ENCODE measurements at regions not wholly inside any gene's neighbourhood (a gene's known extent, or its start where the extent isn't known, plus 50 kb on each side); places are given as distances from the start of the nearest gene placed in this dataset.
"Not testable (repeated sequence)": the region's sequence is repeated elsewhere in the genome, so short reads cannot be mapped to it uniquely, and the experiment has no call there.

- no peaks in the 10 kb centered on the region for H3K27me3 ChIP-seq (ENCODE audit: control insufficient read depth in 3 of 3, insufficient read depth in 3 of 3, low read length in 3 of 3)
- no peaks in the 10 kb centered on the region for H3K4me1 ChIP-seq (ENCODE audit: control insufficient read depth in 3 of 3, insufficient read depth in 2 of 3, low read depth in 1 of 3, low read length in 2 of 3)
- no peaks in the 10 kb centered on the region for H3K36me3 ChIP-seq (ENCODE audit: control insufficient read depth in 3 of 3, insufficient read depth in 2 of 3, low read depth in 1 of 3, low read length in 3 of 3)
- no peak for FAIRE-seq
- WGBS, 3 donors: 10 to 55% (median 35%) methylated on average over 1 of the region's 1 CpG
- DNase-seq: peak; percentile 14 to 54
- H3K4me3 ChIP-seq (ENCODE audit: low read depth in 1 of 3, low read length in 3 of 3): no peak overlapping the region
- H3K27ac ChIP-seq (ENCODE audit: low read depth in 1 of 3, low read length in 2 of 3): no peak overlapping the region
- H3K9me3 ChIP-seq (ENCODE audit: control insufficient read depth in 2 of 2, insufficient read depth in 1 of 2, low read depth in 1 of 2, low read length in 1 of 2): no peaks in the 10 kb centered on the region
Measured at GRCh38 chr2:14480906-14481305, 151.6 kb upstream of the LRATD1 start.

- 16 to 39% (median 36%) methylated on average over 3 of the region's 3 CpGs for WGBS, 3 donors
- H3K4me1 ChIP-seq (ENCODE audit: control insufficient read depth in 3 of 3, insufficient read depth in 2 of 3, low read depth in 1 of 3, low read length in 2 of 3): peaks cover 0 to 9% (median 0%) of the 10 kb centered on the region in 3 donors
- H3K27ac ChIP-seq (ENCODE audit: low read depth in 1 of 3, low read length in 2 of 3): no peak overlapping the region
- H3K9me3 ChIP-seq (ENCODE audit: control insufficient read depth in 2 of 2, insufficient read depth in 1 of 2, low read depth in 1 of 2, low read length in 1 of 2): no peaks in the 10 kb centered on the region
- DNase-seq (peak; percentile 26 to 36), FAIRE-seq (no peak)
- H3K4me3 ChIP-seq (ENCODE audit: low read depth in 1 of 3, low read length in 3 of 3): no peak overlapping the region
- no peaks in the 10 kb centered on the region for H3K27me3 ChIP-seq (ENCODE audit: control insufficient read depth in 3 of 3, insufficient read depth in 3 of 3, low read length in 3 of 3)
- H3K36me3 ChIP-seq (ENCODE audit: control insufficient read depth in 3 of 3, insufficient read depth in 2 of 3, low read depth in 1 of 3, low read length in 3 of 3): no peaks in the 10 kb centered on the region
Measured at GRCh38 chr2:14492920-14493503, 139.5 kb upstream of the LRATD1 start.

GRCh38 chr2:14494759-14495158, 137.8 kb upstream of the LRATD1 start:
- FAIRE-seq (no peak), DNase-seq (peak in 1 of 2 donors; percentile 71)
- Histone ChIP-seq H3K27ac (ENCODE audit: low read depth in 1 of 3, low read length in 2 of 3) (peak overlapping the region in 2 of 3 donors; percentile 34 to 73), H3K36me3 (ENCODE audit: control insufficient read depth in 3 of 3, insufficient read depth in 2 of 3, low read depth in 1 of 3, low read length in 3 of 3) (no peaks in the 10 kb centered on the region), H3K4me3 (ENCODE audit: low read depth in 1 of 3, low read length in 3 of 3) (no peak overlapping the region), H3K27me3 (ENCODE audit: control insufficient read depth in 3 of 3, insufficient read depth in 3 of 3, low read length in 3 of 3) (no peaks in the 10 kb centered on the region), H3K9me3 (ENCODE audit: control insufficient read depth in 2 of 2, insufficient read depth in 1 of 2, low read depth in 1 of 2, low read length in 1 of 2) (no peaks in the 10 kb centered on the region), H3K4me1 (ENCODE audit: control insufficient read depth in 3 of 3, insufficient read depth in 2 of 3, low read depth in 1 of 3, low read length in 2 of 3) (peaks cover 0 to 9% (median 0%) of the 10 kb centered on the region in 3 donors)
- WGBS, 3 donors: 19 to 49% (median 33%) methylated on average over 1 of the region's 1 CpG

- Histone ChIP-seq H3K27ac (ENCODE audit: low read depth in 1 of 3, low read length in 2 of 3) (no peak overlapping the region), H3K9me3 (ENCODE audit: control insufficient read depth in 2 of 2, insufficient read depth in 1 of 2, low read depth in 1 of 2, low read length in 1 of 2) (no peaks in the 10 kb centered on the region), H3K4me3 (ENCODE audit: low read depth in 1 of 3, low read length in 3 of 3) (no peak overlapping the region), H3K27me3 (ENCODE audit: control insufficient read depth in 3 of 3, insufficient read depth in 3 of 3, low read length in 3 of 3) (no peaks in the 10 kb centered on the region), H3K36me3 (ENCODE audit: control insufficient read depth in 3 of 3, insufficient read depth in 2 of 3, low read depth in 1 of 3, low read length in 3 of 3) (no peaks in the 10 kb centered on the region), H3K4me1 (ENCODE audit: control insufficient read depth in 3 of 3, insufficient read depth in 2 of 3, low read depth in 1 of 3, low read length in 2 of 3) (no peaks in the 10 kb centered on the region)
- no peak for FAIRE-seq
- no peak for DNase-seq
- 92 to 94% (median 94%) methylated on average over 6 of the region's 6 CpGs for WGBS, 3 donors
Measured at GRCh38 chr2:14501061-14501460, 131.5 kb upstream of the LRATD1 start.

- not testable (repeated sequence) for FAIRE-seq; H3K36me3 ChIP-seq (ENCODE audit: control insufficient read depth in 3 of 3, insufficient read depth in 2 of 3, low read depth in 1 of 3, low read length in 3 of 3); H3K4me1 ChIP-seq (ENCODE audit: control insufficient read depth in 3 of 3, insufficient read depth in 2 of 3, low read depth in 1 of 3, low read length in 2 of 3); H3K27me3 ChIP-seq (ENCODE audit: control insufficient read depth in 3 of 3, insufficient read depth in 3 of 3, low read length in 3 of 3); DNase-seq; H3K27ac ChIP-seq (ENCODE audit: low read depth in 1 of 3, low read length in 2 of 3); H3K4me3 ChIP-seq (ENCODE audit: low read depth in 1 of 3, low read length in 3 of 3)
- 93 to 100% (median 95%) methylated on average over 6 to 12 of the region's 12 CpGs for WGBS, 3 donors
- peaks cover 0 to 14% of the 10 kb centered on the region in 2 donors for H3K9me3 ChIP-seq (ENCODE audit: control insufficient read depth in 2 of 2, insufficient read depth in 1 of 2, low read depth in 1 of 2, low read length in 1 of 2)
Measured at GRCh38 chr2:14506955-14507354, 125.6 kb upstream of the LRATD1 start.

GRCh38 chr2:14511541-14511940, 121.0 kb upstream of the LRATD1 start:
- DNase-seq (no peak), FAIRE-seq (no peak)
- H3K27ac ChIP-seq (ENCODE audit: low read depth in 1 of 3, low read length in 2 of 3): no peak overlapping the region
- H3K4me3 ChIP-seq (ENCODE audit: low read depth in 1 of 3, low read length in 3 of 3): no peak overlapping the region
- no peaks in the 10 kb centered on the region for H3K36me3 ChIP-seq (ENCODE audit: control insufficient read depth in 3 of 3, insufficient read depth in 2 of 3, low read depth in 1 of 3, low read length in 3 of 3)
- no peaks in the 10 kb centered on the region for H3K4me1 ChIP-seq (ENCODE audit: control insufficient read depth in 3 of 3, insufficient read depth in 2 of 3, low read depth in 1 of 3, low read length in 2 of 3)
- peaks cover 0 to 14% of the 10 kb centered on the region in 2 donors for H3K9me3 ChIP-seq (ENCODE audit: control insufficient read depth in 2 of 2, insufficient read depth in 1 of 2, low read depth in 1 of 2, low read length in 1 of 2)
- 75 to 91% (median 82%) methylated on average over 4 of the region's 4 CpGs for WGBS, 3 donors
- no peaks in the 10 kb centered on the region for H3K27me3 ChIP-seq (ENCODE audit: control insufficient read depth in 3 of 3, insufficient read depth in 3 of 3, low read length in 3 of 3)

GRCh38 chr2:14513903-14514302, 118.6 kb upstream of the LRATD1 start:
- Histone ChIP-seq H3K27me3 (ENCODE audit: control insufficient read depth in 3 of 3, insufficient read depth in 3 of 3, low read length in 3 of 3) (no peaks in the 10 kb centered on the region), H3K27ac (ENCODE audit: low read depth in 1 of 3, low read length in 2 of 3) (no peak overlapping the region), H3K4me3 (ENCODE audit: low read depth in 1 of 3, low read length in 3 of 3) (no peak overlapping the region), H3K36me3 (ENCODE audit: control insufficient read depth in 3 of 3, insufficient read depth in 2 of 3, low read depth in 1 of 3, low read length in 3 of 3) (no peaks in the 10 kb centered on the region), H3K9me3 (ENCODE audit: control insufficient read depth in 2 of 2, insufficient read depth in 1 of 2, low read depth in 1 of 2, low read length in 1 of 2) (peaks cover 0 to 8% of the 10 kb centered on the region in 2 donors), H3K4me1 (ENCODE audit: control insufficient read depth in 3 of 3, insufficient read depth in 2 of 3, low read depth in 1 of 3, low read length in 2 of 3) (no peaks in the 10 kb centered on the region)
- 52 to 59% (median 59%) methylated on average over 1 of the region's 1 CpG for WGBS, 3 donors
- FAIRE-seq: no peak
- DNase-seq: no peak

- no peaks in the 10 kb centered on the region for H3K27me3 ChIP-seq (ENCODE audit: control insufficient read depth in 3 of 3, insufficient read depth in 3 of 3, low read length in 3 of 3)
- no peak overlapping the region for H3K4me3 ChIP-seq (ENCODE audit: low read depth in 1 of 3, low read length in 3 of 3)
- H3K4me1 ChIP-seq (ENCODE audit: control insufficient read depth in 3 of 3, insufficient read depth in 2 of 3, low read depth in 1 of 3, low read length in 2 of 3): no peaks in the 10 kb centered on the region
- WGBS, 3 donors: 88 to 94% (median 93%) methylated on average over 1 of the region's 1 CpG
- no peak overlapping the region for H3K27ac ChIP-seq (ENCODE audit: low read depth in 1 of 3, low read length in 2 of 3)
- H3K9me3 ChIP-seq (ENCODE audit: control insufficient read depth in 2 of 2, insufficient read depth in 1 of 2, low read depth in 1 of 2, low read length in 1 of 2): peaks cover 0 to 4% of the 10 kb centered on the region in 2 donors
- H3K36me3 ChIP-seq (ENCODE audit: control insufficient read depth in 3 of 3, insufficient read depth in 2 of 3, low read depth in 1 of 3, low read length in 3 of 3): no peaks in the 10 kb centered on the region
- DNase-seq (no peak), FAIRE-seq (no peak)
Measured at GRCh38 chr2:14516844-14517243, 115.7 kb upstream of the LRATD1 start.

GRCh38 chr2:14517731-14518130, 114.8 kb upstream of the LRATD1 start:
- peaks cover 0 to 4% of the 10 kb centered on the region in 2 donors for H3K9me3 ChIP-seq (ENCODE audit: control insufficient read depth in 2 of 2, insufficient read depth in 1 of 2, low read depth in 1 of 2, low read length in 1 of 2)
- no peaks in the 10 kb centered on the region for H3K4me1 ChIP-seq (ENCODE audit: control insufficient read depth in 3 of 3, insufficient read depth in 2 of 3, low read depth in 1 of 3, low read length in 2 of 3)
- no peak for FAIRE-seq
- WGBS, 3 donors: 87 to 96% (median 90%) methylated on average over 4 of the region's 4 CpGs
- no peak for DNase-seq
- H3K27me3 ChIP-seq (ENCODE audit: control insufficient read depth in 3 of 3, insufficient read depth in 3 of 3, low read length in 3 of 3): no peaks in the 10 kb centered on the region
- no peak overlapping the region for H3K27ac ChIP-seq (ENCODE audit: low read depth in 1 of 3, low read length in 2 of 3)
- no peak overlapping the region for H3K4me3 ChIP-seq (ENCODE audit: low read depth in 1 of 3, low read length in 3 of 3)
- H3K36me3 ChIP-seq (ENCODE audit: control insufficient read depth in 3 of 3, insufficient read depth in 2 of 3, low read depth in 1 of 3, low read length in 3 of 3): no peaks in the 10 kb centered on the region
